SK-N-SH (cell line): ENCODE measurements at regions not wholly inside any gene's neighbourhood (a gene's known extent, or its start where the extent isn't known, plus 50 kb on each side); places are given as distances from the start of the nearest gene placed in this dataset.

Experiments
- CHD2 ChIP-seq: fragments of 150-350 bp; IDR thresholded peaks from 2 replicates; pipeline ENCODE4 v1.6.1; 2018; ENCODE audit warnings: low read length; ENCODE audit not compliant: partially characterized antibody
- CTCF ChIP-seq: fragments of 200-600 bp; sonication (generic); IDR thresholded peaks from 2 replicates; pipeline ENCODE4 v1.6.1; 2017; ENCODE audit warnings: antibody characterized with exemption, mild to moderate bottlenecking, moderate library complexity

- TF ChIP-seq CTCF (peak; percentile 38), CHD2 (no peak)
These were observed 314.8 kb downstream of the POM121L12 start for GRCh38 chr7:53350241-53350640.
